WTC11 (cell line): ENCODE measurements at regions not wholly inside any gene's neighbourhood (a gene's known extent, or its start where the extent isn't known, plus 50 kb on each side); places are given as distances from the start of the nearest gene placed in this dataset.

Source experiments
- ATAC-seq: fragments of 200-7000 bp; cut with Tn5 transposase; 2 replicates; pipeline ENCODE4 v1.10.0; 2021; ENCODE audit warnings: mild to moderate bottlenecking, moderate library complexity
- CTCF ChIA-PET: fragments of 300-600 bp; sonication (Branson Sonifier 250); formaldehyde crosslinking; loops from one replicate; lab custom pipeline; 2021; ENCODE audit warnings: antibody characterized with exemption; lab: Charles Lee
- POLR2A ChIA-PET: fragments of 350-600 bp; sonication (Branson Sonifier 250); formaldehyde crosslinking; loops from one replicate; lab custom pipeline; 2021; ENCODE audit warnings: antibody characterized with exemption; lab: Charles Lee
- DNase-seq: peaks from one replicate; pipeline ENCODE4 v3.0.0; 2021; ENCODE audit warnings: low spot score
- H3K27ac Mint-ChIP-seq: 2 replicates; pipeline ENCODE4 v1.8.0; 2021; ENCODE audit warnings: mixed read lengths
- H3K27me3 Mint-ChIP-seq: 2 replicates; pipeline ENCODE4 v1.8.0; 2021; ENCODE audit warnings: low read depth, mild to moderate bottlenecking, moderate library complexity, mixed read lengths
- H3K36me3 Mint-ChIP-seq: 2 replicates; pipeline ENCODE4 v1.8.0; 2021; ENCODE audit warnings: mixed read lengths
- H3K4me1 Mint-ChIP-seq: 2 replicates; pipeline ENCODE4 v1.8.0; 2022; ENCODE audit warnings: mixed read lengths
- H3K4me3 Mint-ChIP-seq: 2 replicates; pipeline ENCODE4 v1.8.0; 2021; ENCODE audit warnings: mild to moderate bottlenecking, moderate library complexity, mixed read lengths
- H3K9me3 Mint-ChIP-seq: 2 replicates; pipeline ENCODE4 v1.8.0; 2021; ENCODE audit warnings: mixed read lengths
- EMX1 ChIP-seq: fragments of 250-450 bp; sonication (Bioruptor Pico); IDR thresholded peaks from 2 replicates; pipeline ENCODE4 v1.8.0; 2021; ENCODE audit warnings: mild to moderate bottlenecking
- FOXJ3 ChIP-seq: sonication (generic); formaldehyde crosslinking; IDR thresholded peaks from 2 replicates; pipeline ENCODE4 v1.9.0; 2021; ENCODE audit warnings: missing genetic modification reagents, mild to moderate bottlenecking, borderline replicate concordance
- FOXK1 ChIP-seq: sonication (generic); formaldehyde crosslinking; IDR thresholded peaks from 2 replicates; pipeline ENCODE4 v1.8.0; 2022; ENCODE audit warnings: mild to moderate bottlenecking, moderate library complexity, missing genetic modification reagents
- FOXP1 ChIP-seq: sonication (generic); formaldehyde crosslinking; IDR thresholded peaks from 2 replicates; pipeline ENCODE4 v1.8.0; 2022; ENCODE audit warnings: missing genetic modification reagents, mild to moderate bottlenecking, moderate library complexity, borderline replicate concordance
- HMGA2 ChIP-seq: fragments of 250-450 bp; sonication (Bioruptor Pico); IDR thresholded peaks from 2 replicates; pipeline ENCODE4 v1.4.0; 2021; ENCODE audit warnings: mild to moderate bottlenecking, moderate library complexity
- ZBTB21 ChIP-seq: sonication (generic); formaldehyde crosslinking; IDR thresholded peaks from 2 replicates; pipeline ENCODE4 v1.8.1; 2023; ENCODE audit warnings: mild to moderate bottlenecking, missing genetic modification reagents, borderline replicate concordance
- ZNF219 ChIP-seq: sonication (generic); formaldehyde crosslinking; IDR thresholded peaks from 2 replicates; pipeline ENCODE4 v1.8.0; 2023; ENCODE audit warnings: missing genetic modification reagents, mild to moderate bottlenecking, borderline replicate concordance
- TF ChIP-seq, protein P1 (sequence below): sonication (generic); formaldehyde crosslinking; IDR thresholded peaks from 2 replicates; pipeline ENCODE4 v1.8.0; 2022; ENCODE audit warnings: mild to moderate bottlenecking, missing genetic modification reagents
- TF ChIP-seq, protein P2 (sequence below): sonication (generic); formaldehyde crosslinking; IDR thresholded peaks from 2 replicates; pipeline ENCODE4 v1.8.1; 2022; ENCODE audit warnings: missing genetic modification reagents, borderline replicate concordance
- TF ChIP-seq, protein P3 (sequence below): sonication (generic); formaldehyde crosslinking; IDR thresholded peaks from 2 replicates; pipeline ENCODE4 v1.8.1; 2023; ENCODE audit warnings: mild to moderate bottlenecking, missing genetic modification reagents, borderline replicate concordance
- TF ChIP-seq, protein P4 (sequence below): fragments of 250-450 bp; sonication (Bioruptor Pico); IDR thresholded peaks from 2 replicates; pipeline ENCODE4 v1.9.0; 2021; ENCODE audit warnings: mild to moderate bottlenecking
- TF ChIP-seq, protein P5 (sequence below): fragments of 250-450 bp; sonication (Bioruptor Pico); IDR thresholded peaks from 2 replicates; pipeline ENCODE4 v1.9.0; 2021; ENCODE audit warnings: mild to moderate bottlenecking, borderline replicate concordance
- TF ChIP-seq, protein P6 (sequence below): sonication (generic); formaldehyde crosslinking; IDR thresholded peaks from 2 replicates; pipeline ENCODE4 v1.8.1; 2023; ENCODE audit warnings: mild to moderate bottlenecking, missing genetic modification reagents
- TF ChIP-seq, protein P7 (sequence below): fragments of 200-600 bp; IDR thresholded peaks from 2 replicates; pipeline ENCODE4 v1.8.0; 2022; ENCODE audit warnings: antibody characterized with exemption

DNA sequence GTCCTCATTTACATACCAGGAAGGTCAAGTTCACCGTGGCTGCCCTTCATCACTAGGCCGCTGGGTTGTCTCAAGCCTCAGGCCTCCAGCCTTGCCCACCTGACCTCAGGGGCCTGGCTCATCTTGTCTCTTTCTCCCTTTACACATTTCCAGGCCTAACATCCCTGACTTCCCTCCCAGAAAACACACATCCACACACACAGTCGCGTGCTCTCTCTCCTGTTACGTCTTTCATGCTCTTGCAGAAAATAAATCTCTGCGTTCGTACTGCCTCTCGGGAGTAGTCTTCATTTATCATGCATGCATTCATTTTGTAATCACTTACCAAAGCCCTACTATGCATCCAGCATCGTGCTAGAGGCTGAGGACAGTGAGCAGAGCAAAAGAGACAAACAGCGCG is 220.0 kb upstream of the PWP1 start:
- no peak for ATAC-seq
- H3K9me3 Mint-ChIP-seq: no peaks in the 10 kb centered on the region
- TF ChIP-seq, protein P1, sequence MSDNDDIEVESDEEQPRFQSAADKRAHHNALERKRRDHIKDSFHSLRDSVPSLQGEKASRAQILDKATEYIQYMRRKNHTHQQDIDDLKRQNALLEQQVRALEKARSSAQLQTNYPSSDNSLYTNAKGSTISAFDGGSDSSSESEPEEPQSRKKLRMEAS: no peak
- TF ChIP-seq, protein P2, sequence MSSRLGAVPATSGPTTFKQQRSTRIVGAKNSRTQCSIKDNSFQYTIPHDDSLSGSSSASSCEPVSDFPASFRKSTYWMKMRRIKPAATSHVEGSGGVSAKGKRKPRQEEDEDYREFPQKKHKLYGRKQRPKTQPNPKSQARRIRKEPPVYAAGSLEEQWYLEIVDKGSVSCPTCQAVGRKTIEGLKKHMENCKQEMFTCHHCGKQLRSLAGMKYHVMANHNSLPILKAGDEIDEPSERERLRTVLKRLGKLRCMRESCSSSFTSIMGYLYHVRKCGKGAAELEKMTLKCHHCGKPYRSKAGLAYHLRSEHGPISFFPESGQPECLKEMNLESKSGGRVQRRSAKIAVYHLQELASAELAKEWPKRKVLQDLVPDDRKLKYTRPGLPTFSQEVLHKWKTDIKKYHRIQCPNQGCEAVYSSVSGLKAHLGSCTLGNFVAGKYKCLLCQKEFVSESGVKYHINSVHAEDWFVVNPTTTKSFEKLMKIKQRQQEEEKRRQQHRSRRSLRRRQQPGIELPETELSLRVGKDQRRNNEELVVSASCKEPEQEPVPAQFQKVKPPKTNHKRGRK (CRISPR knock-in tag): no peak
- TF ChIP-seq, protein P3, sequence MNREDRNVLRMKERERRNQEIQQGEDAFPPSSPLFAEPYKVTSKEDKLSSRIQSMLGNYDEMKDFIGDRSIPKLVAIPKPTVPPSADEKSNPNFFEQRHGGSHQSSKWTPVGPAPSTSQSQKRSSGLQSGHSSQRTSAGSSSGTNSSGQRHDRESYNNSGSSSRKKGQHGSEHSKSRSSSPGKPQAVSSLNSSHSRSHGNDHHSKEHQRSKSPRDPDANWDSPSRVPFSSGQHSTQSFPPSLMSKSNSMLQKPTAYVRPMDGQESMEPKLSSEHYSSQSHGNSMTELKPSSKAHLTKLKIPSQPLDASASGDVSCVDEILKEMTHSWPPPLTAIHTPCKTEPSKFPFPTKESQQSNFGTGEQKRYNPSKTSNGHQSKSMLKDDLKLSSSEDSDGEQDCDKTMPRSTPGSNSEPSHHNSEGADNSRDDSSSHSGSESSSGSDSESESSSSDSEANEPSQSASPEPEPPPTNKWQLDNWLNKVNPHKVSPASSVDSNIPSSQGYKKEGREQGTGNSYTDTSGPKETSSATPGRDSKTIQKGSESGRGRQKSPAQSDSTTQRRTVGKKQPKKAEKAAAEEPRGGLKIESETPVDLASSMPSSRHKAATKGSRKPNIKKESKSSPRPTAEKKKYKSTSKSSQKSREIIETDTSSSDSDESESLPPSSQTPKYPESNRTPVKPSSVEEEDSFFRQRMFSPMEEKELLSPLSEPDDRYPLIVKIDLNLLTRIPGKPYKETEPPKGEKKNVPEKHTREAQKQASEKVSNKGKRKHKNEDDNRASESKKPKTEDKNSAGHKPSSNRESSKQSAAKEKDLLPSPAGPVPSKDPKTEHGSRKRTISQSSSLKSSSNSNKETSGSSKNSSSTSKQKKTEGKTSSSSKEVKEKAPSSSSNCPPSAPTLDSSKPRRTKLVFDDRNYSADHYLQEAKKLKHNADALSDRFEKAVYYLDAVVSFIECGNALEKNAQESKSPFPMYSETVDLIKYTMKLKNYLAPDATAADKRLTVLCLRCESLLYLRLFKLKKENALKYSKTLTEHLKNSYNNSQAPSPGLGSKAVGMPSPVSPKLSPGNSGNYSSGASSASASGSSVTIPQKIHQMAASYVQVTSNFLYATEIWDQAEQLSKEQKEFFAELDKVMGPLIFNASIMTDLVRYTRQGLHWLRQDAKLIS (CRISPR knock-in tag): no peak
- no peak for TF ChIP-seq HMGA2
- TF ChIP-seq, protein P4, sequence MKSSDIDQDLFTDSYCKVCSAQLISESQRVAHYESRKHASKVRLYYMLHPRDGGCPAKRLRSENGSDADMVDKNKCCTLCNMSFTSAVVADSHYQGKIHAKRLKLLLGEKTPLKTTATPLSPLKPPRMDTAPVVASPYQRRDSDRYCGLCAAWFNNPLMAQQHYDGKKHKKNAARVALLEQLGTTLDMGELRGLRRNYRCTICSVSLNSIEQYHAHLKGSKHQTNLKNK (CRISPR knock-in tag): no peak
- TF ChIP-seq ZNF219 (CRISPR knock-in tag): no peak
- TF ChIP-seq, protein P5, sequence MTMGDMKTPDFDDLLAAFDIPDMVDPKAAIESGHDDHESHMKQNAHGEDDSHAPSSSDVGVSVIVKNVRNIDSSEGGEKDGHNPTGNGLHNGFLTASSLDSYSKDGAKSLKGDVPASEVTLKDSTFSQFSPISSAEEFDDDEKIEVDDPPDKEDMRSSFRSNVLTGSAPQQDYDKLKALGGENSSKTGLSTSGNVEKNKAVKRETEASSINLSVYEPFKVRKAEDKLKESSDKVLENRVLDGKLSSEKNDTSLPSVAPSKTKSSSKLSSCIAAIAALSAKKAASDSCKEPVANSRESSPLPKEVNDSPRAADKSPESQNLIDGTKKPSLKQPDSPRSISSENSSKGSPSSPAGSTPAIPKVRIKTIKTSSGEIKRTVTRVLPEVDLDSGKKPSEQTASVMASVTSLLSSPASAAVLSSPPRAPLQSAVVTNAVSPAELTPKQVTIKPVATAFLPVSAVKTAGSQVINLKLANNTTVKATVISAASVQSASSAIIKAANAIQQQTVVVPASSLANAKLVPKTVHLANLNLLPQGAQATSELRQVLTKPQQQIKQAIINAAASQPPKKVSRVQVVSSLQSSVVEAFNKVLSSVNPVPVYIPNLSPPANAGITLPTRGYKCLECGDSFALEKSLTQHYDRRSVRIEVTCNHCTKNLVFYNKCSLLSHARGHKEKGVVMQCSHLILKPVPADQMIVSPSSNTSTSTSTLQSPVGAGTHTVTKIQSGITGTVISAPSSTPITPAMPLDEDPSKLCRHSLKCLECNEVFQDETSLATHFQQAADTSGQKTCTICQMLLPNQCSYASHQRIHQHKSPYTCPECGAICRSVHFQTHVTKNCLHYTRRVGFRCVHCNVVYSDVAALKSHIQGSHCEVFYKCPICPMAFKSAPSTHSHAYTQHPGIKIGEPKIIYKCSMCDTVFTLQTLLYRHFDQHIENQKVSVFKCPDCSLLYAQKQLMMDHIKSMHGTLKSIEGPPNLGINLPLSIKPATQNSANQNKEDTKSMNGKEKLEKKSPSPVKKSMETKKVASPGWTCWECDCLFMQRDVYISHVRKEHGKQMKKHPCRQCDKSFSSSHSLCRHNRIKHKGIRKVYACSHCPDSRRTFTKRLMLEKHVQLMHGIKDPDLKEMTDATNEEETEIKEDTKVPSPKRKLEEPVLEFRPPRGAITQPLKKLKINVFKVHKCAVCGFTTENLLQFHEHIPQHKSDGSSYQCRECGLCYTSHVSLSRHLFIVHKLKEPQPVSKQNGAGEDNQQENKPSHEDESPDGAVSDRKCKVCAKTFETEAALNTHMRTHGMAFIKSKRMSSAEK: no peak
- TF ChIP-seq FOXP1: no peak
- TF ChIP-seq FOXK1: no peak
- TF ChIP-seq, protein P6, sequence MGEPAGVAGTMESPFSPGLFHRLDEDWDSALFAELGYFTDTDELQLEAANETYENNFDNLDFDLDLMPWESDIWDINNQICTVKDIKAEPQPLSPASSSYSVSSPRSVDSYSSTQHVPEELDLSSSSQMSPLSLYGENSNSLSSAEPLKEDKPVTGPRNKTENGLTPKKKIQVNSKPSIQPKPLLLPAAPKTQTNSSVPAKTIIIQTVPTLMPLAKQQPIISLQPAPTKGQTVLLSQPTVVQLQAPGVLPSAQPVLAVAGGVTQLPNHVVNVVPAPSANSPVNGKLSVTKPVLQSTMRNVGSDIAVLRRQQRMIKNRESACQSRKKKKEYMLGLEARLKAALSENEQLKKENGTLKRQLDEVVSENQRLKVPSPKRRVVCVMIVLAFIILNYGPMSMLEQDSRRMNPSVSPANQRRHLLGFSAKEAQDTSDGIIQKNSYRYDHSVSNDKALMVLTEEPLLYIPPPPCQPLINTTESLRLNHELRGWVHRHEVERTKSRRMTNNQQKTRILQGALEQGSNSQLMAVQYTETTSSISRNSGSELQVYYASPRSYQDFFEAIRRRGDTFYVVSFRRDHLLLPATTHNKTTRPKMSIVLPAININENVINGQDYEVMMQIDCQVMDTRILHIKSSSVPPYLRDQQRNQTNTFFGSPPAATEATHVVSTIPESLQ: no peak
- peaks cover 31% of the 10 kb centered on the region for H3K4me1 Mint-ChIP-seq
- peaks cover 3% of the 10 kb centered on the region for H3K27me3 Mint-ChIP-seq
- DNase-seq: no peak
- CTCF ChIA-PET: no interaction called here
- H3K4me3 Mint-ChIP-seq: no peak overlapping the region
- no peaks in the 10 kb centered on the region for H3K36me3 Mint-ChIP-seq
- H3K27ac Mint-ChIP-seq: no peak overlapping the region
- POLR2A ChIA-PET: no interaction called here

DNA sequence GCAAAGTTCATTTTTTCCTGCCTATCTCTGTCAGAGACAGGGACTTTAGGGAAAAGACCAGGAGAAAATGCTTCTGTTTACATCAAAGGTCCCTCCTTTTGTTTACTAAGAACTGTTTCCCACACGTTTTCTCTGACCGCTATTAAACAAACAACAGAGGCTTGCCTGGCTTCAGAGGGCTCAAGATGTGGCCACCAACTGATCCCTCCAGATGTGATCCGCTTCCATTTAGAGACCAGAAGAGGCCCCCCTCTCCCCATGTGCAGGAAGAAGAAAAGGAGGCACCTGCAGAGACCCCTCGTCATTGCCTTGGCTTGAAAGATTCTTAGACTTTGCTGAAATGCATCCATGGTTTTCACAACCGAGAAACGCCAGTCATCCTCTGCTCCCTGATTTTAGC is 217.9 kb upstream of the PWP1 start:
- DNase-seq: no peak
- no peak overlapping the region for H3K4me3 Mint-ChIP-seq
- peaks cover 3% of the 10 kb centered on the region for H3K27me3 Mint-ChIP-seq
- ATAC-seq: peak; percentile 65
- POLR2A ChIA-PET: no interaction called here
- CTCF ChIA-PET: interaction anchor here (0.6 to 3.1 kb wide), 4 partner anchors 11 to 142 kb away, joined by 3 to 16 read pairs (median 5); no protein-coding TSS in a partner anchor
- peaks cover 22% of the 10 kb centered on the region for H3K4me1 Mint-ChIP-seq
- H3K27ac Mint-ChIP-seq: no peak overlapping the region
- TF ChIP-seq FOXJ3 (CRISPR knock-in tag) (no peak), EMX1 (CRISPR knock-in tag) (no peak), ZBTB21 (CRISPR knock-in tag) (no peak)
- TF ChIP-seq, protein P7, sequence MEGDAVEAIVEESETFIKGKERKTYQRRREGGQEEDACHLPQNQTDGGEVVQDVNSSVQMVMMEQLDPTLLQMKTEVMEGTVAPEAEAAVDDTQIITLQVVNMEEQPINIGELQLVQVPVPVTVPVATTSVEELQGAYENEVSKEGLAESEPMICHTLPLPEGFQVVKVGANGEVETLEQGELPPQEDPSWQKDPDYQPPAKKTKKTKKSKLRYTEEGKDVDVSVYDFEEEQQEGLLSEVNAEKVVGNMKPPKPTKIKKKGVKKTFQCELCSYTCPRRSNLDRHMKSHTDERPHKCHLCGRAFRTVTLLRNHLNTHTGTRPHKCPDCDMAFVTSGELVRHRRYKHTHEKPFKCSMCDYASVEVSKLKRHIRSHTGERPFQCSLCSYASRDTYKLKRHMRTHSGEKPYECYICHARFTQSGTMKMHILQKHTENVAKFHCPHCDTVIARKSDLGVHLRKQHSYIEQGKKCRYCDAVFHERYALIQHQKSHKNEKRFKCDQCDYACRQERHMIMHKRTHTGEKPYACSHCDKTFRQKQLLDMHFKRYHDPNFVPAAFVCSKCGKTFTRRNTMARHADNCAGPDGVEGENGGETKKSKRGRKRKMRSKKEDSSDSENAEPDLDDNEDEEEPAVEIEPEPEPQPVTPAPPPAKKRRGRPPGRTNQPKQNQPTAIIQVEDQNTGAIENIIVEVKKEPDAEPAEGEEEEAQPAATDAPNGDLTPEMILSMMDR: no peak
- TF ChIP-seq, protein P1: no peak
- H3K9me3 Mint-ChIP-seq: no peaks in the 10 kb centered on the region
- no peaks in the 10 kb centered on the region for H3K36me3 Mint-ChIP-seq
